PC-9 (cell line): ENCODE measurements at regions not wholly inside any gene's neighbourhood (a gene's known extent, or its start where the extent isn't known, plus 50 kb on each side); places are given as distances from the start of the nearest gene placed in this dataset.
A peak's percentile ranks its signal among the peaks of the same experiment; 100 is the strongest.

Experiments used
- BruUV-seq: library from RNA; stranded (reverse); fragments of 400-500 nt; replicated peaks from 2 replicates; lab custom pipeline; 2021; lab: Mats Ljungman, UMichigan
- CTCF ChIA-PET: fragments of 300-600 bp; sonication (Branson Sonifier 250); formaldehyde crosslinking; loops from one replicate; lab custom pipeline; 2022; ENCODE audit warnings: antibody characterized with exemption; lab: Charles Lee
- POLR2A ChIA-PET: fragments of 300-600 bp; sonication (Branson Sonifier 250); formaldehyde crosslinking; loops from one replicate; lab custom pipeline; 2022; ENCODE audit warnings: antibody characterized with exemption; ENCODE audit not compliant: unreplicated experiment; lab: Charles Lee
- DNase-seq, 2 experiments: peaks; one replicate each; pipeline versions ENCODE4 v3.0.0 to v3.0.0-alpha.2; 2015 to 2022; ENCODE audit warnings: mixed read lengths in 1 of 2
- H2AFZ ChIP-seq: fragments of 200-600 bp; sonication (generic); 2 replicates; pipeline ENCODE4 v1.8.1; 2017; ENCODE audit warnings: antibody characterized with exemption
- H3F3A ChIP-seq: fragments of 200-600 bp; sonication (generic); 2 replicates; pipeline ENCODE4 v1.8.1; 2017; ENCODE audit warnings: antibody characterized with exemption, mild to moderate bottlenecking, low read depth; ENCODE audit not compliant: insufficient read depth
- H3K27ac ChIP-seq: fragments of 200-600 bp; sonication (generic); 2 replicates; pipeline ENCODE4 v1.6.1; 2016; ENCODE audit warnings: mixed run types
- H3K27me3 ChIP-seq: fragments of 200-600 bp; sonication (generic); 2 replicates; pipeline ENCODE4 v1.6.1; 2016; ENCODE audit warnings: low read depth, mixed run types; ENCODE audit not compliant: insufficient read depth
- H3K36me3 ChIP-seq: fragments of 200-600 bp; sonication (generic); 2 replicates; pipeline ENCODE4 v1.6.1; 2016; ENCODE audit warnings: low read depth, mixed run types
- H3K4me1 ChIP-seq: fragments of 200-600 bp; sonication (generic); replicated peaks from 2 replicates; pipeline ENCODE4 v1.6.1; 2016; ENCODE audit warnings: mixed run types; ENCODE audit not compliant: insufficient read depth
- H3K4me2 ChIP-seq: fragments of 200-600 bp; sonication (generic); 2 replicates; pipeline ENCODE4 v1.6.1; 2017; ENCODE audit warnings: mixed run types
- H3K4me3 ChIP-seq: fragments of 200-600 bp; sonication (generic); 2 replicates; pipeline ENCODE4 v1.6.1; 2016; ENCODE audit warnings: mixed run types
- H3K79me2 ChIP-seq: fragments of 200-600 bp; sonication (generic); 2 replicates; pipeline ENCODE4 v1.6.1; 2017; ENCODE audit warnings: low read depth, mixed run types
- H3K9me2 ChIP-seq: fragments of 200-600 bp; sonication (generic); 2 replicates; pipeline ENCODE4 v1.8.1; 2017; ENCODE audit warnings: mild to moderate bottlenecking; ENCODE audit not compliant: insufficient read depth
- H3K9me3 ChIP-seq: fragments of 200-600 bp; sonication (generic); 2 replicates; pipeline ENCODE4 v1.8.1; 2016; ENCODE audit warnings: low read depth; ENCODE audit not compliant: insufficient read depth
- H4K20me1 ChIP-seq: fragments of 200-600 bp; sonication (generic); 2 replicates; pipeline ENCODE4 v1.8.1; 2017; ENCODE audit not compliant: insufficient read depth
- CTCF ChIP-seq: fragments of 200-600 bp; sonication (generic); conservative IDR thresholded peaks from 2 replicates; pipeline ENCODE4 v1.6.1; 2017; ENCODE audit warnings: mixed run types, antibody characterized with exemption, mild to moderate bottlenecking, moderate library complexity
- EZH2 ChIP-seq: fragments of 200-600 bp; sonication (generic); IDR thresholded peaks from 2 replicates; pipeline ENCODE4 v1.8.0; 2017; ENCODE audit warnings: antibody characterized with exemption, low read depth
- intact Hi-C: fragments of 100-400 bp; cut with micrococcal nuclease; formaldehyde crosslinking; loops from one replicate; pipeline ENCODE4 v1.10.0; 2022; ENCODE audit not compliant: unreplicated experiment

DNA sequence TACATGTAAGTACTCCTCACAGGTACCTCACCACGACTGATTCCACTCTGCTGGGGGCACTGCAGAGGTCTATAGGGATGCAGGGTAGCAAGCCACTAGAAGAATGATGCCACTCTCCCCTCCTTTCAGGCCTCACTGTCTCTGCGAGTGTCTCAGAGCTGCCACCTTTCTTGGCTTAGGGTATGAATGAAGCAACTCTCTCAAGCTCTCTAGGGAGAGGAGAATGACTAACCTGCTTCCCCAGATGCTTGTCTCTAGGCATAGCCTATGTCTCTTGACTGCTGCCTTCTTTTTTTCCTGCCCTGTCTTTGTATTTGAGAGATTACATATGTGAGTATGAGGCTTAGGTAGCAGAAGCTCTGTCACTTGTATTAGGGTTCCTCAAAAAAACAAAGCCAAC is 566.5 kb upstream of the ATP2B1 start:
- CTCF ChIA-PET = no interaction called here
- no peak for TF ChIP-seq EZH2
- no peak for TF ChIP-seq CTCF
- intact Hi-C loops = no loop called here

GRCh38 chr12:90274407-90274806 is 565.8 kb upstream of the ATP2B1 start:
- Histone ChIP-seq H3K36me3 (no peaks in the 10 kb centered on the region), H3F3A (no peaks in the 10 kb centered on the region), H3K4me1 (no peaks in the 10 kb centered on the region), H4K20me1 (no peaks in the 10 kb centered on the region), H3K9me2 (0 out of 2 replicates have a peak, but pooled peaks cover 4% of the 10 kb centered on the region), H2AFZ (no peak overlapping the region; the same call in 1 of the 2 replicates), H3K4me3 (no peak overlapping the region), H3K79me2 (no peaks in the 10 kb centered on the region), H3K27me3 (no peaks in the 10 kb centered on the region), H3K27ac (no peak overlapping the region), H3K9me3 (no peaks in the 10 kb centered on the region), H3K4me2 (no peak overlapping the region)
- DNase-seq = no peak
- intact Hi-C loops = no loop called here
- BruUV-seq = no TSS peak
- CTCF ChIA-PET = no interaction called here
- no peak for TF ChIP-seq EZH2
- TF ChIP-seq CTCF = no peak
- POLR2A ChIA-PET = interaction anchor here (0.6 kb wide), 1 partner anchor 284 kb away, joined by 5 read pairs; no protein-coding TSS in a partner anchor

More for the DNA sequence above, 566.5 kb upstream of the ATP2B1 start:
- H3K4me1 ChIP-seq = no peaks in the 10 kb centered on the region
- H3K27me3 ChIP-seq = no peaks in the 10 kb centered on the region
- peak overlapping the region; percentile 27; the same call in 1 of the 2 replicates for H2AFZ ChIP-seq
- POLR2A ChIA-PET = no interaction called here
- H3K4me3 ChIP-seq = no peak overlapping the region
- H3K4me2 ChIP-seq = no peak overlapping the region
- no TSS peak for BruUV-seq
- no peaks in the 10 kb centered on the region for H3K79me2 ChIP-seq
- no peak for DNase-seq
- no peaks in the 10 kb centered on the region for H3K36me3 ChIP-seq
- no peaks in the 10 kb centered on the region for H3K9me3 ChIP-seq
- H3K27ac ChIP-seq = no peak overlapping the region
- H4K20me1 ChIP-seq = no peaks in the 10 kb centered on the region
- no peaks in the 10 kb centered on the region for H3F3A ChIP-seq
- H3K9me2 ChIP-seq = 0 out of 2 replicates have a peak, but pooled peaks cover 4% of the 10 kb centered on the region

DNA sequence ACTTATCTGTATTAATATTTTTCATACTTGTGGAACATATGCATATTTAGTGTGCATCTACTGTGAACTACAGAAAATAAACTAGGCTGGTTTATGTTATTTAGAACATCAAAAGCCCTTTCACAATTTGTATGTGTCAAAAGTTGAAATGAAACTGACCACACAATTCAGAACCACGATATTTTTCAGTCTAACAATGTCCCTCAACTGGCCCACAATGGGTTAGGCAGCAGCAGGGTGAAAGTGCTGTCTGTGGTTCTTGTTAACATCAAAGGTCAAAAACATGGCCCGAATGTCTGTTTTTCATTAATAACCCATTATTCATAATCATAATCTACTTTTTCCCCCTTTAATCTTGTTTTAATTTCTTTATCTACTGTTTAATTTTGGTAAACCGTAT is 559.9 kb upstream of the ATP2B1 start:
- ChIA-PET POLR2A (interaction anchor here (0.7 kb wide), 1 partner anchor 554 kb away, joined by 10 read pairs; no protein-coding TSS in a partner anchor), CTCF (no interaction called here)
- Histone ChIP-seq H3K4me3 (no peak overlapping the region), H3K27me3 (no peaks in the 10 kb centered on the region), H3F3A (no peaks in the 10 kb centered on the region), H3K9me2 (no peaks in the 10 kb centered on the region), H3K4me1 (no peaks in the 10 kb centered on the region), H3K9me3 (no peaks in the 10 kb centered on the region), H3K27ac (no peak overlapping the region), H3K4me2 (no peak overlapping the region), H2AFZ (peak overlapping the region; percentile 66; the same call in 1 of the 2 replicates), H3K79me2 (no peaks in the 10 kb centered on the region), H4K20me1 (no peaks in the 10 kb centered on the region), H3K36me3 (no peaks in the 10 kb centered on the region)
- BruUV-seq = no TSS peak
- TF ChIP-seq CTCF (no peak), EZH2 (no peak)
- intact Hi-C loops = no loop called here
- no peak for DNase-seq
